ENCODE measurements at regions not wholly inside any gene's neighbourhood (a gene's known extent, or its start where the extent isn't known, plus 50 kb on each side); places are given as distances from the start of the nearest gene placed in this dataset.

DNA sequence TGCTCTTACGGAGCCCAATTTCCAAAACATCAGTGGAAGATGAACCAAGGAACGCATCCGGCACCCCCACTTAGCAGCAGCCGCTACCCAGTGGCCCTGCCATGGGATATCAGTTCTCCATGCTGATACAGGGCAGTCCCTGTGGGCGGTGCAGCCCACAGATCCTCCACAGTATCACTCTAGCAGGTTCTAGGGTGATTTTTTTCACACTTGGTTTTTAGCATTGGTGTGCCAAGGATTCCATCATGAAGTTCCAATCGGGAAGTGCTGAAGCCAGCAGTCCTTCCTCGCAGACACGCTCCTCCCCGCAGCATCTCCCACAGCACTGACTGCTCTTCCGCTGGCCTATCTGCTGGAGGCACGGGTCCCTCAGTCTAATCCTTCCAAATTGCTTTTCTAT lies 261.9 kb downstream of the SYK start:
- TF ChIP-seq GATA3 (IDR thresholded peaks at IDR 0.05; ENCODE audit: low read depth, low read length) (no peak), GATA2 (IDR thresholded peaks at IDR 0.05; ENCODE audit: low read depth, low read length) (no peak)

All from SH-SY5Y (cell line).